GM23338 (cell line): ENCODE measurements at regions not wholly inside any gene's neighbourhood (a gene's known extent, or its start where the extent isn't known, plus 50 kb on each side); places are given as distances from the start of the nearest gene placed in this dataset.

Source experiments
- CREB1 ChIP-seq: fragments of 250-450 bp; sonication (Bioruptor Pico); IDR thresholded peaks from 2 replicates; pipeline ENCODE4 v1.5.0; 2020; ENCODE audit warnings: low read depth, mild to moderate bottlenecking, moderate library complexity
- EZH2 ChIP-seq: fragments of 200-600 bp; sonication (generic); IDR thresholded peaks from one replicate; pipeline ENCODE4 v1.8.0; 2017; ENCODE audit warnings: antibody characterized with exemption, mild to moderate bottlenecking, low read depth; ENCODE audit not compliant: unreplicated experiment
- EZH2phosphoT487 ChIP-seq: fragments of 200-600 bp; sonication (generic); IDR thresholded peaks from one replicate; pipeline ENCODE4 v1.8.1; 2018; ENCODE audit warnings: antibody characterized with exemption; ENCODE audit not compliant: unreplicated experiment
- JUNB ChIP-seq: IDR thresholded peaks from one replicate; pipeline ENCODE4 v1.6.1; 2016; ENCODE audit warnings: antibody characterized with exemption; ENCODE audit not compliant: unreplicated experiment
- NANOG ChIP-seq: IDR thresholded peaks from 2 replicates; pipeline ENCODE4 v1.6.1; 2016; ENCODE audit warnings: antibody characterized with exemption, borderline replicate concordance
- POLR2AphosphoS5 ChIP-seq: IDR thresholded peaks from 2 replicates; pipeline ENCODE4 v1.6.1; 2016; ENCODE audit warnings: antibody characterized with exemption, low read depth
- STAT1 ChIP-seq: IDR thresholded peaks from one replicate; pipeline ENCODE4 v1.6.1; 2016; ENCODE audit warnings: antibody characterized with exemption; ENCODE audit not compliant: unreplicated experiment
- ZNF114 ChIP-seq: fragments of 250-450 bp; sonication (Bioruptor Pico); IDR thresholded peaks from 2 replicates; pipeline ENCODE4 v1.5.0; 2020; ENCODE audit warnings: mild to moderate bottlenecking, moderate library complexity
- ZNF331 ChIP-seq: fragments of 250-450 bp; sonication (Bioruptor Pico); IDR thresholded peaks from 2 replicates; pipeline ENCODE4 v1.5.0; 2020; ENCODE audit warnings: low read depth, mild to moderate bottlenecking, moderate library complexity
- TF ChIP-seq, protein P1 (sequence below), 2 experiments: fragments of 200-600 bp in 1 of 2; sonication (generic) in 1 of 2; conservative IDR thresholded peaks; 2 replicates each; pipeline versions ENCODE4 v1.5.1 to v1.6.1; 2016 to 2017; ENCODE audit warnings: antibody characterized with exemption in 2 of 2, low read depth in 2 of 2, mild to moderate bottlenecking in 2 of 2, moderate library complexity in 1 of 2
- TF ChIP-seq, protein P2 (sequence below): fragments of 250-450 bp; sonication (Bioruptor Pico); IDR thresholded peaks from 2 replicates; pipeline ENCODE4 v1.5.0; 2020; ENCODE audit warnings: mild to moderate bottlenecking, moderate library complexity
- TF ChIP-seq, protein P3 (sequence below): IDR thresholded peaks from one replicate; pipeline ENCODE4 v1.6.1; 2018; ENCODE audit warnings: antibody characterized with exemption; ENCODE audit not compliant: unreplicated experiment
- TF ChIP-seq, protein P4 (sequence below): IDR thresholded peaks from 2 replicates; pipeline ENCODE4 v1.6.1; 2016; ENCODE audit warnings: antibody characterized with exemption

DNA sequence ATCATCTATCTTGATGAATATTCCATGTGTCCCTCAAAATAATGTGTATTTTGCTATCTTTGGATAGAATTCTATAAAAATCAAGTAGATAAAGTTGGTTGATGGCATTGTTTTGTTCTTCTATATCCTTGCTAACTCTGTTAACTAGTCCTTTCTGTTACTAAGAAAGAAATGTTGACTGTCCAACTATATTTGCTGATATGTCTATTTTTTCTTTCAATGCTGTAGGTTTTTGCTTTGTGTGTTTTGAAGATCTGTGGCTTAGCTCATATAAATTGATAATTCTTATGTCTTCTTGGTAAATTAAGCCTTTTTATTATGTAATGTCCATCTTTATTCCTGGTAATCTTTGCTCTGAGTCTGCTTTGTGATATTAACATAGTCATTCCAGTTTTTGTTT is 70.9 kb downstream of the SUCNR1 start:
- TF ChIP-seq, protein P1, sequence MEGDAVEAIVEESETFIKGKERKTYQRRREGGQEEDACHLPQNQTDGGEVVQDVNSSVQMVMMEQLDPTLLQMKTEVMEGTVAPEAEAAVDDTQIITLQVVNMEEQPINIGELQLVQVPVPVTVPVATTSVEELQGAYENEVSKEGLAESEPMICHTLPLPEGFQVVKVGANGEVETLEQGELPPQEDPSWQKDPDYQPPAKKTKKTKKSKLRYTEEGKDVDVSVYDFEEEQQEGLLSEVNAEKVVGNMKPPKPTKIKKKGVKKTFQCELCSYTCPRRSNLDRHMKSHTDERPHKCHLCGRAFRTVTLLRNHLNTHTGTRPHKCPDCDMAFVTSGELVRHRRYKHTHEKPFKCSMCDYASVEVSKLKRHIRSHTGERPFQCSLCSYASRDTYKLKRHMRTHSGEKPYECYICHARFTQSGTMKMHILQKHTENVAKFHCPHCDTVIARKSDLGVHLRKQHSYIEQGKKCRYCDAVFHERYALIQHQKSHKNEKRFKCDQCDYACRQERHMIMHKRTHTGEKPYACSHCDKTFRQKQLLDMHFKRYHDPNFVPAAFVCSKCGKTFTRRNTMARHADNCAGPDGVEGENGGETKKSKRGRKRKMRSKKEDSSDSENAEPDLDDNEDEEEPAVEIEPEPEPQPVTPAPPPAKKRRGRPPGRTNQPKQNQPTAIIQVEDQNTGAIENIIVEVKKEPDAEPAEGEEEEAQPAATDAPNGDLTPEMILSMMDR (conservative IDR thresholded peaks at IDR 0.05; ENCODE audit: low read depth in 2 of 2), result no peak
- TF ChIP-seq, protein P2, sequence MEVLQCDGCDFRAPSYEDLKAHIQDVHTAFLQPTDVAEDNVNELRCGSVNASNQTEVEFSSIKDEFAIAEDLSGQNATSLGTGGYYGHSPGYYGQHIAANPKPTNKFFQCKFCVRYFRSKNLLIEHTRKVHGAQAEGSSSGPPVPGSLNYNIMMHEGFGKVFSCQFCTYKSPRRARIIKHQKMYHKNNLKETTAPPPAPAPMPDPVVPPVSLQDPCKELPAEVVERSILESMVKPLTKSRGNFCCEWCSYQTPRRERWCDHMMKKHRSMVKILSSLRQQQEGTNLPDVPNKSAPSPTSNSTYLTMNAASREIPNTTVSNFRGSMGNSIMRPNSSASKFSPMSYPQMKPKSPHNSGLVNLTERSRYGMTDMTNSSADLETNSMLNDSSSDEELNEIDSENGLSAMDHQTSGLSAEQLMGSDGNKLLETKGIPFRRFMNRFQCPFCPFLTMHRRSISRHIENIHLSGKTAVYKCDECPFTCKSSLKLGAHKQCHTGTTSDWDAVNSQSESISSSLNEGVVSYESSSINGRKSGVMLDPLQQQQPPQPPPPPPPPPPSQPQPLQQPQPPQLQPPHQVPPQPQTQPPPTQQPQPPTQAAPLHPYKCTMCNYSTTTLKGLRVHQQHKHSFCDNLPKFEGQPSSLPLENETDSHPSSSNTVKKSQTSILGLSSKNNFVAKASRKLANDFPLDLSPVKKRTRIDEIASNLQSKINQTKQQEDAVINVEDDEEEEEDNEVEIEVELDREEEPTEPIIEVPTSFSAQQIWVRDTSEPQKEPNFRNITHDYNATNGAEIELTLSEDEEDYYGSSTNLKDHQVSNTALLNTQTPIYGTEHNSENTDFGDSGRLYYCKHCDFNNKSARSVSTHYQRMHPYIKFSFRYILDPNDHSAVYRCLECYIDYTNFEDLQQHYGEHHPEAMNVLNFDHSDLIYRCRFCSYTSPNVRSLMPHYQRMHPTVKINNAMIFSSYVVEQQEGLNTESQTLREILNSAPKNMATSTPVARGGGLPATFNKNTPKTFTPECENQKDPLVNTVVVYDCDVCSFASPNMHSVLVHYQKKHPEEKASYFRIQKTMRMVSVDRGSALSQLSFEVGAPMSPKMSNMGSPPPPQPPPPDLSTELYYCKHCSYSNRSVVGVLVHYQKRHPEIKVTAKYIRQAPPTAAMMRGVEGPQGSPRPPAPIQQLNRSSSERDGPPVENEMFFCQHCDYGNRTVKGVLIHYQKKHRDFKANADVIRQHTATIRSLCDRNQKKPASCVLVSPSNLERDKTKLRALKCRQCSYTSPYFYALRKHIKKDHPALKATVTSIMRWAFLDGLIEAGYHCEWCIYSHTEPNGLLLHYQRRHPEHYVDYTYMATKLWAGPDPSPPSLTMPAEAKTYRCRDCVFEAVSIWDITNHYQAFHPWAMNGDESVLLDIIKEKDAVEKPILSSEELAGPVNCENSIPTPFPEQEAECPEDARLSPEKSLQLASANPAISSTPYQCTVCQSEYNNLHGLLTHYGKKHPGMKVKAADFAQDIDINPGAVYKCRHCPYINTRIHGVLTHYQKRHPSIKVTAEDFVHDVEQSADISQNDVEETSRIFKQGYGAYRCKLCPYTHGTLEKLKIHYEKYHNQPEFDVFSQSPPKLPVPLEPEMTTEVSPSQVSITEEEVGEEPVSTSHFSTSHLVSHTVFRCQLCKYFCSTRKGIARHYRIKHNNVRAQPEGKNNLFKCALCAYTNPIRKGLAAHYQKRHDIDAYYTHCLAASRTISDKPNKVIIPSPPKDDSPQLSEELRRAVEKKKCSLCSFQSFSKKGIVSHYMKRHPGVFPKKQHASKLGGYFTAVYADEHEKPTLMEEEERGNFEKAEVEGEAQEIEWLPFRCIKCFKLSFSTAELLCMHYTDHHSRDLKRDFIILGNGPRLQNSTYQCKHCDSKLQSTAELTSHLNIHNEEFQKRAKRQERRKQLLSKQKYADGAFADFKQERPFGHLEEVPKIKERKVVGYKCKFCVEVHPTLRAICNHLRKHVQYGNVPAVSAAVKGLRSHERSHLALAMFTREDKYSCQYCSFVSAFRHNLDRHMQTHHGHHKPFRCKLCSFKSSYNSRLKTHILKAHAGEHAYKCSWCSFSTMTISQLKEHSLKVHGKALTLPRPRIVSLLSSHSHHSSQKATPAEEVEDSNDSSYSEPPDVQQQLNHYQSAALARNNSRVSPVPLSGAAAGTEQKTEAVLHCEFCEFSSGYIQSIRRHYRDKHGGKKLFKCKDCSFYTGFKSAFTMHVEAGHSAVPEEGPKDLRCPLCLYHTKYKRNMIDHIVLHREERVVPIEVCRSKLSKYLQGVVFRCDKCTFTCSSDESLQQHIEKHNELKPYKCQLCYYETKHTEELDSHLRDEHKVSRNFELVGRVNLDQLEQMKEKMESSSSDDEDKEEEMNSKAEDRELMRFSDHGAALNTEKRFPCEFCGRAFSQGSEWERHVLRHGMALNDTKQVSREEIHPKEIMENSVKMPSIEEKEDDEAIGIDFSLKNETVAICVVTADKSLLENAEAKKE (CRISPR knock-in tag), result no peak
- TF ChIP-seq POLR2AphosphoS5, result no peak
- TF ChIP-seq ZNF114 (CRISPR knock-in tag), result no peak
- TF ChIP-seq, protein P3, sequence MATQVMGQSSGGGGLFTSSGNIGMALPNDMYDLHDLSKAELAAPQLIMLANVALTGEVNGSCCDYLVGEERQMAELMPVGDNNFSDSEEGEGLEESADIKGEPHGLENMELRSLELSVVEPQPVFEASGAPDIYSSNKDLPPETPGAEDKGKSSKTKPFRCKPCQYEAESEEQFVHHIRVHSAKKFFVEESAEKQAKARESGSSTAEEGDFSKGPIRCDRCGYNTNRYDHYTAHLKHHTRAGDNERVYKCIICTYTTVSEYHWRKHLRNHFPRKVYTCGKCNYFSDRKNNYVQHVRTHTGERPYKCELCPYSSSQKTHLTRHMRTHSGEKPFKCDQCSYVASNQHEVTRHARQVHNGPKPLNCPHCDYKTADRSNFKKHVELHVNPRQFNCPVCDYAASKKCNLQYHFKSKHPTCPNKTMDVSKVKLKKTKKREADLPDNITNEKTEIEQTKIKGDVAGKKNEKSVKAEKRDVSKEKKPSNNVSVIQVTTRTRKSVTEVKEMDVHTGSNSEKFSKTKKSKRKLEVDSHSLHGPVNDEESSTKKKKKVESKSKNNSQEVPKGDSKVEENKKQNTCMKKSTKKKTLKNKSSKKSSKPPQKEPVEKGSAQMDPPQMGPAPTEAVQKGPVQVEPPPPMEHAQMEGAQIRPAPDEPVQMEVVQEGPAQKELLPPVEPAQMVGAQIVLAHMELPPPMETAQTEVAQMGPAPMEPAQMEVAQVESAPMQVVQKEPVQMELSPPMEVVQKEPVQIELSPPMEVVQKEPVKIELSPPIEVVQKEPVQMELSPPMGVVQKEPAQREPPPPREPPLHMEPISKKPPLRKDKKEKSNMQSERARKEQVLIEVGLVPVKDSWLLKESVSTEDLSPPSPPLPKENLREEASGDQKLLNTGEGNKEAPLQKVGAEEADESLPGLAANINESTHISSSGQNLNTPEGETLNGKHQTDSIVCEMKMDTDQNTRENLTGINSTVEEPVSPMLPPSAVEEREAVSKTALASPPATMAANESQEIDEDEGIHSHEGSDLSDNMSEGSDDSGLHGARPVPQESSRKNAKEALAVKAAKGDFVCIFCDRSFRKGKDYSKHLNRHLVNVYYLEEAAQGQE, result no peak
- TF ChIP-seq JUNB, result no peak
- TF ChIP-seq EZH2, result no peak
- no peak for TF ChIP-seq CREB1
- no peak for TF ChIP-seq NANOG
- TF ChIP-seq EZH2phosphoT487, result no peak
- no peak for TF ChIP-seq ZNF331 (CRISPR knock-in tag)
- no peak for TF ChIP-seq STAT1
- TF ChIP-seq, protein P4, sequence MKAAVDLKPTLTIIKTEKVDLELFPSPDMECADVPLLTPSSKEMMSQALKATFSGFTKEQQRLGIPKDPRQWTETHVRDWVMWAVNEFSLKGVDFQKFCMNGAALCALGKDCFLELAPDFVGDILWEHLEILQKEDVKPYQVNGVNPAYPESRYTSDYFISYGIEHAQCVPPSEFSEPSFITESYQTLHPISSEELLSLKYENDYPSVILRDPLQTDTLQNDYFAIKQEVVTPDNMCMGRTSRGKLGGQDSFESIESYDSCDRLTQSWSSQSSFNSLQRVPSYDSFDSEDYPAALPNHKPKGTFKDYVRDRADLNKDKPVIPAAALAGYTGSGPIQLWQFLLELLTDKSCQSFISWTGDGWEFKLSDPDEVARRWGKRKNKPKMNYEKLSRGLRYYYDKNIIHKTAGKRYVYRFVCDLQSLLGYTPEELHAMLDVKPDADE, result no peak
